A673 (cell line): ENCODE measurements at regions not wholly inside any gene's neighbourhood (a gene's known extent, or its start where the extent isn't known, plus 50 kb on each side); places are given as distances from the start of the nearest gene placed in this dataset.

ENCODE experiments used
- BruUV-seq: library from RNA; stranded (reverse); fragments of 400-500 nt; replicated peaks from 2 replicates; lab custom pipeline; 2021; lab: Mats Ljungman, UMichigan
- CTCF ChIA-PET: fragments of 300-600 bp; sonication (Branson Sonifier 250); formaldehyde crosslinking; loops from one replicate; lab custom pipeline; 2022; ENCODE audit warnings: antibody characterized with exemption; lab: Charles Lee
- POLR2A ChIA-PET: fragments of 300-600 bp; sonication (Branson Sonifier 250); formaldehyde crosslinking; loops from one replicate; lab custom pipeline; 2022; ENCODE audit warnings: antibody characterized with exemption; ENCODE audit not compliant: low non-redundant PET; lab: Charles Lee
- DNase-seq: peaks from one replicate; pipeline ENCODE4 v3.0.0-alpha.2; 2015; ENCODE audit warnings: low spot score
- H3K27ac ChIP-seq: fragments of 200-600 bp; sonication (generic); 2 replicates; pipeline ENCODE4 v1.5.1; 2016; ENCODE audit warnings: mixed run types, low read depth, mild to moderate bottlenecking, mixed read lengths, antibody characterized with exemption, low read length; ENCODE audit not compliant: poor library complexity, severe bottlenecking
- H3K27me3 ChIP-seq: fragments of 200-600 bp; sonication (generic); replicated peaks from 2 replicates; pipeline ENCODE4 v1.6.1; 2017; ENCODE audit warnings: mixed run types, low read depth, mild to moderate bottlenecking, mixed read lengths, antibody characterized with exemption, low read length; ENCODE audit not compliant: insufficient read depth, poor library complexity
- H3K36me3 ChIP-seq: fragments of 200-600 bp; sonication (generic); 2 replicates; pipeline ENCODE4 v1.6.1; 2016; ENCODE audit warnings: mixed run types, mild to moderate bottlenecking, mixed read lengths, antibody characterized with exemption, low read length; ENCODE audit not compliant: insufficient read depth, poor library complexity, severe bottlenecking
- H3K4me1 ChIP-seq: fragments of 200-600 bp; sonication (generic); 2 replicates; pipeline ENCODE4 v1.6.1; 2017; ENCODE audit warnings: mixed run types, mild to moderate bottlenecking, mixed read lengths, antibody characterized with exemption, low read length; ENCODE audit not compliant: insufficient read depth, poor library complexity, severe bottlenecking
- H3K4me3 ChIP-seq: fragments of 200-600 bp; sonication (generic); 2 replicates; pipeline ENCODE4 v1.5.1; 2016; ENCODE audit warnings: low read depth, mixed run types, mild to moderate bottlenecking, mixed read lengths, low read length; ENCODE audit not compliant: poor library complexity, severe bottlenecking
- H3K9me3 ChIP-seq: fragments of 200-600 bp; sonication (generic); 2 replicates; pipeline ENCODE4 v1.6.1; 2016; ENCODE audit warnings: mixed run types, low read depth, mild to moderate bottlenecking, mixed read lengths, antibody characterized with exemption, low read length; ENCODE audit not compliant: poor library complexity, severe bottlenecking
- EZH2 ChIP-seq: fragments of 200-600 bp; sonication (generic); IDR thresholded peaks from 2 replicates; pipeline ENCODE4 v1.6.1; 2017; ENCODE audit warnings: borderline replicate concordance, low read depth, mild to moderate bottlenecking, mixed read lengths, antibody characterized with exemption, low read length; ENCODE audit not compliant: poor library complexity, severe bottlenecking
- intact Hi-C: fragments of 100-400 bp; cut with micrococcal nuclease; formaldehyde crosslinking; loops from one replicate; pipeline ENCODE4 v1.10.0; 2022; ENCODE audit not compliant: unreplicated experiment
- TF ChIP-seq, protein P1 (sequence below): fragments of 300-800, 200-600 bp; sonication (generic); conservative IDR thresholded peaks from 2 replicates; pipeline ENCODE4 v1.5.1; 2017; ENCODE audit warnings: low read depth, mild to moderate bottlenecking, antibody characterized with exemption, low read length, moderate library complexity, mixed read lengths

DNA sequence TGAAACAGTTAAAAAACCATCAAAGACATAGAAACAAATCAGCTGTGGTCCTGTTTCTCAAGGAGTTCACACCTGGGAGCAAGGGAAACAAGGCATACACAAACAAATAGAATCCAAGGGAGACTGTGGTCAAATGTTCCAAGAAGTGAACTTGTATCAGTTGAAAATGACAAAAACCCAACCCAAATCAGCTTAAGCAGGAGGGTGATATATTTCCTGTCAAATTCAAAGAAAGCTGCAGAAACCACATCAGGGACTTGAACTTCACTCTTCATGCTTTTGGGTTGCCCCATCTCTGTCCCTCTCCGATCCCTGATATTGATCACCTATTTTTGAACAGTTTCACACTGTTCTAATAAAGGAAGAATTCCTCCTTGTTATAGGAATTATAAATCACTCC, 148.6 kb upstream of the FMR1 start:
- CTCF ChIA-PET, result no interaction called here

DNA sequence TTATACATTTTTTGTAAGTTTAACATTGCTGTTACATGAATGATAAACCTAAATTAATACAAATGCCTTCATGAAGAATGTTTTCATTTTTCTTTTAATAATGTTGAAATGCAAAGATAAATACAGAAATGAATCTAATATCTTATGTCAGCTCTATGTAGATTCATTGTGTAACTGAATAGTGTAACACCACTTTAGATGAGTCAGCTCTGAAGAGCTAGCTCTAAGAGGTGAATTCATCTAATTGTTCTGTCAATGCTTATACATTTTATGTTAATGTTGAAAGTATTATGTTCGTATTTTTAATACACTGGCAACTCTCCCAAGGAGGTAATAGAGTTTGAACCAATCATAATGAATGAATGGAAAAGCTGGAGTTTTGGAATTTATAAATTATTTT, 146.9 kb upstream of the FMR1 start:
- BruUV-seq, result no TSS peak
- Histone ChIP-seq H3K27ac (no peak overlapping the region), H3K27me3 (no peaks in the 10 kb centered on the region), H3K4me1 (no peaks in the 10 kb centered on the region), H3K36me3 (no peaks in the 10 kb centered on the region), H3K4me3 (no peak overlapping the region), H3K9me3 (no peaks in the 10 kb centered on the region)
- POLR2A ChIA-PET, result no interaction called here
- intact Hi-C loops, result no loop called here
- CTCF ChIA-PET, result no interaction called here
- TF ChIP-seq, protein P1, sequence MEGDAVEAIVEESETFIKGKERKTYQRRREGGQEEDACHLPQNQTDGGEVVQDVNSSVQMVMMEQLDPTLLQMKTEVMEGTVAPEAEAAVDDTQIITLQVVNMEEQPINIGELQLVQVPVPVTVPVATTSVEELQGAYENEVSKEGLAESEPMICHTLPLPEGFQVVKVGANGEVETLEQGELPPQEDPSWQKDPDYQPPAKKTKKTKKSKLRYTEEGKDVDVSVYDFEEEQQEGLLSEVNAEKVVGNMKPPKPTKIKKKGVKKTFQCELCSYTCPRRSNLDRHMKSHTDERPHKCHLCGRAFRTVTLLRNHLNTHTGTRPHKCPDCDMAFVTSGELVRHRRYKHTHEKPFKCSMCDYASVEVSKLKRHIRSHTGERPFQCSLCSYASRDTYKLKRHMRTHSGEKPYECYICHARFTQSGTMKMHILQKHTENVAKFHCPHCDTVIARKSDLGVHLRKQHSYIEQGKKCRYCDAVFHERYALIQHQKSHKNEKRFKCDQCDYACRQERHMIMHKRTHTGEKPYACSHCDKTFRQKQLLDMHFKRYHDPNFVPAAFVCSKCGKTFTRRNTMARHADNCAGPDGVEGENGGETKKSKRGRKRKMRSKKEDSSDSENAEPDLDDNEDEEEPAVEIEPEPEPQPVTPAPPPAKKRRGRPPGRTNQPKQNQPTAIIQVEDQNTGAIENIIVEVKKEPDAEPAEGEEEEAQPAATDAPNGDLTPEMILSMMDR, result no peak
- TF ChIP-seq EZH2, result no peak
- DNase-seq, result no peak

More for the DNA sequence above, 148.6 kb upstream of the FMR1 start:
- POLR2A ChIA-PET, result no interaction called here
- intact Hi-C loops, result no loop called here
- Histone ChIP-seq H3K27ac (no peak overlapping the region), H3K36me3 (no peaks in the 10 kb centered on the region), H3K27me3 (no peaks in the 10 kb centered on the region), H3K4me3 (no peak overlapping the region), H3K9me3 (no peaks in the 10 kb centered on the region), H3K4me1 (no peaks in the 10 kb centered on the region)
- no TSS peak for BruUV-seq
- DNase-seq, result no peak
- TF ChIP-seq, protein P1, result no peak
- TF ChIP-seq EZH2, result no peak

DNA sequence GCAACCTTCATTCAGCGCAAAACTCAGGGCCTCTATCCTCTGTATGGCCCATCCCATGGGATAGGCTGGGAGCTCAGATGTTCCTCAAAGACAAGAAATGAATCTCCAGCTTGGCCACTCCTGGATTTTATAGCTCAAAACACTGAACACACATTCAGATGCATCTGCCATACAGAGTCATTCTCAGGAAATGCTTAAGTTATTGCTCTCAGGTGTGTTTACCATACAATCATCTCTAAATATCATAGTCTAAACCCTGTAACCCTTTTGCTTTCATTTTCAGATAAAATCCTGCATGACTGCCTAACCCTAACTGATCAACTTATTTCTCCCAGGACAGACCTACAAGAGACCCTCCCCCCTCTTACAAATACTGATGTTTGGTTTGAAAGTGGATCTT, 140.9 kb upstream of the FMR1 start:
- BruUV-seq, result no TSS peak
- Histone ChIP-seq H3K4me3 (no peak overlapping the region), H3K4me1 (no peaks in the 10 kb centered on the region), H3K27me3 (no peaks in the 10 kb centered on the region), H3K9me3 (no peaks in the 10 kb centered on the region), H3K27ac (no peak overlapping the region), H3K36me3 (no peaks in the 10 kb centered on the region)
- intact Hi-C loops, result no loop called here
- ChIA-PET POLR2A (no interaction called here), CTCF (no interaction called here)
- TF ChIP-seq, protein P1, result no peak
- TF ChIP-seq EZH2, result no peak
- DNase-seq, result no peak
